Breast epithelium (tissue), 3 donors: ENCODE measurements at regions not wholly inside any gene's neighbourhood (a gene's known extent, or its start where the extent isn't known, plus 50 kb on each side); places are given as distances from the start of the nearest gene placed in this dataset.

Experiments used
- POLR2A ChIP-seq: fragments of 450-650 bp; IDR thresholded peaks from one replicate; pipeline ENCODE4 v1.6.1; 2016; ENCODE audit warnings: antibody characterized with exemption, mild to moderate bottlenecking, moderate library complexity
- TF ChIP-seq, protein P1 (sequence below), 3 donors: fragments of 450-650 bp; IDR thresholded peaks; one replicate each; pipeline ENCODE4 v1.5.1; 2016 to 2017; ENCODE audit warnings: antibody characterized with exemption in 3 of 3, mild to moderate bottlenecking in 3 of 3, moderate library complexity in 3 of 3

- TF ChIP-seq, protein P1, sequence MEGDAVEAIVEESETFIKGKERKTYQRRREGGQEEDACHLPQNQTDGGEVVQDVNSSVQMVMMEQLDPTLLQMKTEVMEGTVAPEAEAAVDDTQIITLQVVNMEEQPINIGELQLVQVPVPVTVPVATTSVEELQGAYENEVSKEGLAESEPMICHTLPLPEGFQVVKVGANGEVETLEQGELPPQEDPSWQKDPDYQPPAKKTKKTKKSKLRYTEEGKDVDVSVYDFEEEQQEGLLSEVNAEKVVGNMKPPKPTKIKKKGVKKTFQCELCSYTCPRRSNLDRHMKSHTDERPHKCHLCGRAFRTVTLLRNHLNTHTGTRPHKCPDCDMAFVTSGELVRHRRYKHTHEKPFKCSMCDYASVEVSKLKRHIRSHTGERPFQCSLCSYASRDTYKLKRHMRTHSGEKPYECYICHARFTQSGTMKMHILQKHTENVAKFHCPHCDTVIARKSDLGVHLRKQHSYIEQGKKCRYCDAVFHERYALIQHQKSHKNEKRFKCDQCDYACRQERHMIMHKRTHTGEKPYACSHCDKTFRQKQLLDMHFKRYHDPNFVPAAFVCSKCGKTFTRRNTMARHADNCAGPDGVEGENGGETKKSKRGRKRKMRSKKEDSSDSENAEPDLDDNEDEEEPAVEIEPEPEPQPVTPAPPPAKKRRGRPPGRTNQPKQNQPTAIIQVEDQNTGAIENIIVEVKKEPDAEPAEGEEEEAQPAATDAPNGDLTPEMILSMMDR (IDR thresholded peaks at IDR 0.05), result no peak
- TF ChIP-seq POLR2A, result no peak
These were observed 105.6 kb upstream of the TRABD2B start for GRCh38 chr1:48102766-48103165.
